ENCODE measurements at regions not wholly inside any gene's neighbourhood (a gene's known extent, or its start where the extent isn't known, plus 50 kb on each side); places are given as distances from the start of the nearest gene placed in this dataset.
"Not testable (repeated sequence)": the region's sequence is repeated elsewhere in the genome, so short reads cannot be mapped to it uniquely, and the experiment has no call there.

- BruUV-seq (replicated peaks); DNase-seq (ENCODE audit: low spot score); H3K9me3 ChIP-seq (ENCODE audit: low read depth, low read length, poor library complexity, severe bottlenecking); H3K36me3 ChIP-seq (ENCODE audit: insufficient read depth, low read length, poor library complexity, severe bottlenecking); H3K4me1 ChIP-seq (ENCODE audit: insufficient read depth, low read length, poor library complexity, severe bottlenecking); CTCF ChIA-PET; POLR2A ChIA-PET (ENCODE audit: low non-redundant PET); intact Hi-C loops (cut with micrococcal nuclease; ENCODE audit: unreplicated experiment); H3K27me3 ChIP-seq (replicated peaks; ENCODE audit: insufficient read depth, low read depth, low read length, poor library complexity); H3K27ac ChIP-seq (ENCODE audit: low read depth, low read length, poor library complexity, severe bottlenecking); H3K4me3 ChIP-seq (ENCODE audit: low read depth, low read length, poor library complexity, severe bottlenecking): not testable (repeated sequence)
Measured at GRCh38 chr17:21782107-21782506, 89.8 kb downstream of the KCNJ18 start.

GRCh38 chr17:21782604-21783003 lies 90.3 kb downstream of the KCNJ18 start:
- H3K4me3 ChIP-seq (ENCODE audit: low read depth, low read length, poor library complexity, severe bottlenecking); intact Hi-C loops (cut with micrococcal nuclease; ENCODE audit: unreplicated experiment); POLR2A ChIA-PET (ENCODE audit: low non-redundant PET); H3K27ac ChIP-seq (ENCODE audit: low read depth, low read length, poor library complexity, severe bottlenecking); H3K9me3 ChIP-seq (ENCODE audit: low read depth, low read length, poor library complexity, severe bottlenecking); BruUV-seq (replicated peaks); DNase-seq (ENCODE audit: low spot score); H3K36me3 ChIP-seq (ENCODE audit: insufficient read depth, low read length, poor library complexity, severe bottlenecking); CTCF ChIA-PET; H3K4me1 ChIP-seq (ENCODE audit: insufficient read depth, low read length, poor library complexity, severe bottlenecking); H3K27me3 ChIP-seq (replicated peaks; ENCODE audit: insufficient read depth, low read depth, low read length, poor library complexity): not testable (repeated sequence)

- H3K4me1 ChIP-seq (ENCODE audit: insufficient read depth, low read length, poor library complexity, severe bottlenecking); H3K36me3 ChIP-seq (ENCODE audit: insufficient read depth, low read length, poor library complexity, severe bottlenecking); CTCF ChIA-PET; intact Hi-C loops (cut with micrococcal nuclease; ENCODE audit: unreplicated experiment); H3K27me3 ChIP-seq (replicated peaks; ENCODE audit: insufficient read depth, low read depth, low read length, poor library complexity); POLR2A ChIA-PET (ENCODE audit: low non-redundant PET); H3K4me3 ChIP-seq (ENCODE audit: low read depth, low read length, poor library complexity, severe bottlenecking); H3K9me3 ChIP-seq (ENCODE audit: low read depth, low read length, poor library complexity, severe bottlenecking); DNase-seq (ENCODE audit: low spot score); BruUV-seq (replicated peaks); H3K27ac ChIP-seq (ENCODE audit: low read depth, low read length, poor library complexity, severe bottlenecking): not testable (repeated sequence)
Measured at GRCh38 chr17:21783017-21783416, 90.7 kb downstream of the KCNJ18 start.

GRCh38 chr17:21814272-21814671 lies 121.9 kb downstream of the KCNJ18 start:
- H3K4me3 ChIP-seq (ENCODE audit: low read depth, low read length, poor library complexity, severe bottlenecking); H3K36me3 ChIP-seq (ENCODE audit: insufficient read depth, low read length, poor library complexity, severe bottlenecking); CTCF ChIA-PET; BruUV-seq (replicated peaks); POLR2A ChIA-PET (ENCODE audit: low non-redundant PET); H3K27me3 ChIP-seq (replicated peaks; ENCODE audit: insufficient read depth, low read depth, low read length, poor library complexity); DNase-seq (ENCODE audit: low spot score); intact Hi-C loops (cut with micrococcal nuclease; ENCODE audit: unreplicated experiment); H3K27ac ChIP-seq (ENCODE audit: low read depth, low read length, poor library complexity, severe bottlenecking); H3K4me1 ChIP-seq (ENCODE audit: insufficient read depth, low read length, poor library complexity, severe bottlenecking): not testable (repeated sequence)
- peaks cover 38% of the 10 kb centered on the region for H3K9me3 ChIP-seq (ENCODE audit: low read depth, low read length, poor library complexity, severe bottlenecking)

GRCh38 chr17:21814776-21815175 lies 122.5 kb downstream of the KCNJ18 start:
- CTCF ChIA-PET = no interaction called here
- H3K4me1 ChIP-seq (ENCODE audit: insufficient read depth, low read length, poor library complexity, severe bottlenecking) = no peaks in the 10 kb centered on the region
- TF ChIP-seq EZH2 (IDR thresholded peaks at IDR 0.05; ENCODE audit: borderline replicate concordance, low read depth, low read length, poor library complexity, severe bottlenecking) (no peak), CTCF (conservative IDR thresholded peaks at IDR 0.05; ENCODE audit: low read depth, low read length) (no peak)
- H3K4me3 ChIP-seq (ENCODE audit: low read depth, low read length, poor library complexity, severe bottlenecking) = no peak overlapping the region
- no TSS peak for BruUV-seq (replicated peaks)
- H3K36me3 ChIP-seq (ENCODE audit: insufficient read depth, low read length, poor library complexity, severe bottlenecking) = no peaks in the 10 kb centered on the region
- H3K27ac ChIP-seq (ENCODE audit: low read depth, low read length, poor library complexity, severe bottlenecking) = no peak overlapping the region
- H3K9me3 ChIP-seq (ENCODE audit: low read depth, low read length, poor library complexity, severe bottlenecking) = peaks cover 42% of the 10 kb centered on the region
- DNase-seq (ENCODE audit: low spot score) = no peak
- intact Hi-C loops (cut with micrococcal nuclease; ENCODE audit: unreplicated experiment) = no loop called here
- POLR2A ChIA-PET (ENCODE audit: low non-redundant PET) = no interaction called here
- H3K27me3 ChIP-seq (replicated peaks; ENCODE audit: insufficient read depth, low read depth, low read length, poor library complexity) = no peaks in the 10 kb centered on the region
